ENCODE measurements at regions not wholly inside any gene's neighbourhood (a gene's known extent, or its start where the extent isn't known, plus 50 kb on each side); places are given as distances from the start of the nearest gene placed in this dataset.

- TF ChIP-seq CTCF (conservative IDR thresholded peaks at IDR 0.05) (no peak), ZFX (IDR thresholded peaks at IDR 0.05) (no peak)
Observed at GRCh38 chr4:124132161-124132560, 580.4 kb downstream of the ANKRD50 start.
